HK-2 (cell line): ENCODE measurements at regions not wholly inside any gene's neighbourhood (a gene's known extent, or its start where the extent isn't known, plus 50 kb on each side); places are given as distances from the start of the nearest gene placed in this dataset.

Source experiments
- DNase-seq: peaks from one replicate; pipeline ENCODE4 v3.0.0-alpha.2; 2018; ENCODE audit not compliant: unreplicated experiment

- DNase-seq, result no peak
These were observed 83.2 kb downstream of the CEBPB start for GRCh38 chr20:50273601-50274491.

GRCh38 chr20:50274570-50275430 is 84.2 kb downstream of the CEBPB start:
- no peak for DNase-seq

- no peak for DNase-seq
These were observed 85.8 kb downstream of the CEBPB start for GRCh38 chr20:50276119-50277063.

GRCh38 chr20:50277064-50277415 is 86.4 kb downstream of the CEBPB start:
- DNase-seq, result no peak

- no peak for DNase-seq
These were observed 87.1 kb downstream of the CEBPB start for GRCh38 chr20:50277460-50278376.

- no peak for DNase-seq
These were observed 87.7 kb downstream of the CEBPB start for GRCh38 chr20:50278377-50278683.

- no peak for DNase-seq
These were observed 88.3 kb downstream of the CEBPB start for GRCh38 chr20:50278684-50279531.

GRCh38 chr20:50279988-50280850 is 89.6 kb downstream of the CEBPB start:
- DNase-seq, result no peak

- no peak for DNase-seq
These were observed 90.4 kb downstream of the CEBPB start for GRCh38 chr20:50280851-50281655.

GRCh38 chr20:50281831-50282591 is 91.4 kb downstream of the CEBPB start:
- no peak for DNase-seq

- DNase-seq, result no peak
These were observed 92.1 kb downstream of the CEBPB start for GRCh38 chr20:50282592-50283241.

- DNase-seq, result no peak
These were observed 92.7 kb downstream of the CEBPB start for GRCh38 chr20:50283370-50283769.

GRCh38 chr20:50283922-50284810 is 93.5 kb downstream of the CEBPB start:
- peak; percentile 36 for DNase-seq

GRCh38 chr20:50284811-50285375 is 94.3 kb downstream of the CEBPB start:
- no peak for DNase-seq
